ENCODE measurements at regions not wholly inside any gene's neighbourhood (a gene's known extent, or its start where the extent isn't known, plus 50 kb on each side); places are given as distances from the start of the nearest gene placed in this dataset.

- TF ChIP-seq CTCF (IDR thresholded peaks at IDR 0.05; ENCODE audit: low read depth, low read length): no peak
- H3K9me3 ChIP-seq (ENCODE audit: low read depth): no peaks in the 10 kb centered on the region
- DNase-seq (ENCODE audit: low read depth in 1 of 2, low spot score in 1 of 2): no peak
- no peaks in the 10 kb centered on the region for H3K36me3 ChIP-seq
- no peak overlapping the region for H3K27ac ChIP-seq
- H3K4me1 ChIP-seq (ENCODE audit: low read depth): no peaks in the 10 kb centered on the region
- no peak overlapping the region for H3K4me3 ChIP-seq
- H3K27me3 ChIP-seq: no peaks in the 10 kb centered on the region
Observed at GRCh38 chr13:109369353-109370052, 416.9 kb downstream of the IRS2 start.

- Histone ChIP-seq H3K36me3 (no peaks in the 10 kb centered on the region), H3K27me3 (no peaks in the 10 kb centered on the region), H3K4me1 (ENCODE audit: low read depth) (no peaks in the 10 kb centered on the region), H3K4me3 (no peak overlapping the region), H3K9me3 (ENCODE audit: low read depth) (no peaks in the 10 kb centered on the region), H3K27ac (no peak overlapping the region)
- TF ChIP-seq CTCF (IDR thresholded peaks at IDR 0.05; ENCODE audit: low read depth, low read length): no peak
- no peak for DNase-seq (ENCODE audit: low read depth in 1 of 2, low spot score in 1 of 2)
Observed at GRCh38 chr13:109368230-109368629, 418.2 kb downstream of the IRS2 start.

- no peaks in the 10 kb centered on the region for H3K9me3 ChIP-seq (ENCODE audit: low read depth)
- no peak overlapping the region for H3K27ac ChIP-seq
- TF ChIP-seq CTCF (IDR thresholded peaks at IDR 0.05; ENCODE audit: low read depth, low read length): no peak
- no peaks in the 10 kb centered on the region for H3K27me3 ChIP-seq
- H3K36me3 ChIP-seq: no peaks in the 10 kb centered on the region
- no peak overlapping the region for H3K4me3 ChIP-seq
- no peaks in the 10 kb centered on the region for H3K4me1 ChIP-seq (ENCODE audit: low read depth)
- DNase-seq (ENCODE audit: low read depth in 1 of 2, low spot score in 1 of 2): peak in 1 of 2 donors; percentile 11
Observed at GRCh38 chr13:109366525-109366924, 419.9 kb downstream of the IRS2 start.

DNA sequence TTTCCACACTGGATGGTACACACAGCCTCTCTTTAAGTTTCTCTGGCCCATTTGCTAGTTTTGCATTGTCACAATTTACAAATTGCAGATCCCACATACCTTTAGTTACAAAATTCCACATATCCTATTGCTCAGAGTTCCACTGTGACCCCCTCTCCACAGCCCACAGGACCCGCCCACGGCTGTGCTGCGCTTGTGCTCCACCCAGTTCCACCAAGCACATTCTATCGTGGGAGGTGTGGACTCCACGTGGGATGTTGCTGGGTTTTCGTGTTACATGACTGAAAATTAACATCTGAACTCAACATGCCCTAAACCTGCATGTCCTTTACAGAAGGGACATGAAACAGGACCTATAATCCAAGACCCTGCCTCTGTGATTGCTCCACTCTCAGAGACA is 423.0 kb downstream of the IRS2 start:
- TF ChIP-seq CTCF (IDR thresholded peaks at IDR 0.05; ENCODE audit: low read depth, low read length): no peak
- Histone ChIP-seq H3K36me3 (no peaks in the 10 kb centered on the region), H3K4me3 (no peak overlapping the region), H3K27me3 (no peaks in the 10 kb centered on the region), H3K27ac (no peak overlapping the region), H3K9me3 (ENCODE audit: low read depth) (no peaks in the 10 kb centered on the region), H3K4me1 (ENCODE audit: low read depth) (no peaks in the 10 kb centered on the region)
- DNase-seq (ENCODE audit: low read depth in 1 of 2, low spot score in 1 of 2): no peak

- Histone ChIP-seq H3K4me3 (no peak overlapping the region), H3K4me1 (ENCODE audit: low read depth) (no peaks in the 10 kb centered on the region), H3K9me3 (ENCODE audit: low read depth) (no peaks in the 10 kb centered on the region), H3K36me3 (no peaks in the 10 kb centered on the region), H3K27ac (no peak overlapping the region), H3K27me3 (no peaks in the 10 kb centered on the region)
- no peak for TF ChIP-seq CTCF (IDR thresholded peaks at IDR 0.05; ENCODE audit: low read depth, low read length)
- DNase-seq (ENCODE audit: low read depth in 1 of 2, low spot score in 1 of 2): no peak
Observed at GRCh38 chr13:109362616-109363015, 423.8 kb downstream of the IRS2 start.
